AG04450 (cell line): ENCODE measurements at regions not wholly inside any gene's neighbourhood (a gene's known extent, or its start where the extent isn't known, plus 50 kb on each side); places are given as distances from the start of the nearest gene placed in this dataset.
"Not testable (repeated sequence)": the region's sequence is repeated elsewhere in the genome, so short reads cannot be mapped to it uniquely, and the experiment has no call there.

Experiments used
- CTCF ChIA-PET: fragments of 300-600, 350-600 bp; formaldehyde crosslinking; extraction: SDS; loops from one replicate; lab custom pipeline; 2022; ENCODE audit warnings: antibody characterized with exemption, inconsistent platforms; lab: Charles Lee
- POLR2A ChIA-PET: fragments of 350-600 bp; formaldehyde crosslinking; extraction: SDS; loops from one replicate; lab custom pipeline; 2021; ENCODE audit warnings: antibody characterized with exemption, inconsistent platforms; lab: Yijun Ruan, JAX
- DNase-seq: peaks from one replicate; pipeline ENCODE4 v3.0.0-alpha.2; 2011; ENCODE audit warnings: low read depth, low spot score
- H3K27ac ChIP-seq: one replicate; pipeline ENCODE4 v1.5.1; 2012; ENCODE audit warnings: low read depth, low read length, control low read depth
- H3K27me3 ChIP-seq: one replicate; pipeline ENCODE4 v1.6.0; 2012; ENCODE audit warnings: low read length; ENCODE audit not compliant: control insufficient read depth, insufficient read depth
- H3K4me3 ChIP-seq: 2 replicates; pipeline ENCODE4 v1.5.1; 2011; ENCODE audit warnings: mild to moderate bottlenecking, low read depth, low read length, control low read depth
- H3K9me3 ChIP-seq: 2 replicates; pipeline ENCODE4 v1.5.1; 2012; ENCODE audit warnings: low read length; ENCODE audit not compliant: control insufficient read depth, insufficient read depth
- TF ChIP-seq, protein P1 (sequence below): IDR thresholded peaks from 2 replicates; pipeline ENCODE4 v1.5.1; 2011; ENCODE audit warnings: low read depth, low read length, control low read depth, inconsistent platforms

DNA sequence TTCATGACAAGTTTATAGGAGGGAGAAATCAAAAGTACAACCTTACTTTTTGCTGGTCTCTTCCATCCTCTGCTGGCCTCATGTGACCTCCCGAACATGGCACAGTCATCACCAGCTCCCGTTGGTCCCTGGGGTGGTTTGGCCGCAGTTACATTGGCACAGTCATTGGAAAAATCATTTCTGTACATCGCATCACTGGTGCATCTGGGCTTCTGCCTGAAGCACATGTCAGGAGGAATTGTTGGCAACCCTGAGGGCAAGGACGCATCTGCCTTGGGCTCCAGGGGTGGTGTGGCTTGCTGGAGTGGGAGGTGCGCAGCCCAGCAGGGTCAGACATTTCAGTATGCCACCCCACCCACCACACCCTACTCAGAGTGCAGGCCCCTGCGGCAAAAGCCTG is 162.9 kb upstream of the SLC24A3 start:
- DNase-seq = no peak
- TF ChIP-seq, protein P1, sequence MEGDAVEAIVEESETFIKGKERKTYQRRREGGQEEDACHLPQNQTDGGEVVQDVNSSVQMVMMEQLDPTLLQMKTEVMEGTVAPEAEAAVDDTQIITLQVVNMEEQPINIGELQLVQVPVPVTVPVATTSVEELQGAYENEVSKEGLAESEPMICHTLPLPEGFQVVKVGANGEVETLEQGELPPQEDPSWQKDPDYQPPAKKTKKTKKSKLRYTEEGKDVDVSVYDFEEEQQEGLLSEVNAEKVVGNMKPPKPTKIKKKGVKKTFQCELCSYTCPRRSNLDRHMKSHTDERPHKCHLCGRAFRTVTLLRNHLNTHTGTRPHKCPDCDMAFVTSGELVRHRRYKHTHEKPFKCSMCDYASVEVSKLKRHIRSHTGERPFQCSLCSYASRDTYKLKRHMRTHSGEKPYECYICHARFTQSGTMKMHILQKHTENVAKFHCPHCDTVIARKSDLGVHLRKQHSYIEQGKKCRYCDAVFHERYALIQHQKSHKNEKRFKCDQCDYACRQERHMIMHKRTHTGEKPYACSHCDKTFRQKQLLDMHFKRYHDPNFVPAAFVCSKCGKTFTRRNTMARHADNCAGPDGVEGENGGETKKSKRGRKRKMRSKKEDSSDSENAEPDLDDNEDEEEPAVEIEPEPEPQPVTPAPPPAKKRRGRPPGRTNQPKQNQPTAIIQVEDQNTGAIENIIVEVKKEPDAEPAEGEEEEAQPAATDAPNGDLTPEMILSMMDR = no peak
- H3K4me3 ChIP-seq = no peak overlapping the region
- H3K9me3 ChIP-seq = peaks cover 39% of the 10 kb centered on the region
- no peaks in the 10 kb centered on the region for H3K27me3 ChIP-seq
- H3K27ac ChIP-seq = no peak overlapping the region
- ChIA-PET POLR2A (no interaction called here), CTCF (no interaction called here)

GRCh38 chr20:19056909-19057308 is 155.5 kb upstream of the SLC24A3 start:
- CTCF ChIA-PET = interaction anchor here (0.7 kb wide), 1 partner anchor 424 kb away, joined by 3 read pairs; no protein-coding TSS in a partner anchor
- Histone ChIP-seq H3K9me3 (peaks cover 28% of the 10 kb centered on the region; the same call in 1 of the 2 replicates), H3K27me3 (no peaks in the 10 kb centered on the region), H3K4me3 (no peak overlapping the region), H3K27ac (no peak overlapping the region)
- no peak for DNase-seq
- POLR2A ChIA-PET = no interaction called here
- TF ChIP-seq, protein P1 = no peak

DNA sequence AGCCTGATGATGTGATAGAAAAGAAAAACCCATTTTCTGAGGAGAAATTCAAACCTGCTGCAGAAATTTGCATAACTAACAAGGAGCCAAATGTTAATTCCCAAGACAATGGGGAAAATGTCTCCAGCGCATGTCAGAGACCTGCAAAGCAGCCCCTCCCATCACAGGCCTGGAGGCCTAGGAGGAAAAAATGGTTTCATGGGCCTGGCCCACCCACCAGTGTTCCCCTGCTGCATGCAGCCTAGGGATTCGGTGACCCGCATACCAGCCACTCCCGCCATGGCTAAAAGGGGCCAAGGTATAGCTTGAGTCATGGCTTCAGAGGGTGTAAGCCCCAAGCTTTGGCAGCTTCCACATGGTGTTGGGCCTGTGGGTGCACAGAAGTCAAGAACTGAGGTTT is 147.7 kb upstream of the SLC24A3 start:
- H3K9me3 ChIP-seq, POLR2A ChIA-PET, DNase-seq, H3K27me3 ChIP-seq, H3K4me3 ChIP-seq, CTCF ChIA-PET, H3K27ac ChIP-seq: not testable (repeated sequence)

GRCh38 chr20:19067986-19068385 is 144.5 kb upstream of the SLC24A3 start:
- no peaks in the 10 kb centered on the region for H3K27me3 ChIP-seq
- H3K27ac ChIP-seq = no peak overlapping the region
- TF ChIP-seq, protein P1 = no peak
- no peak for DNase-seq
- peaks cover 17% of the 10 kb centered on the region for H3K9me3 ChIP-seq
- H3K4me3 ChIP-seq = no peak overlapping the region
- CTCF ChIA-PET = interaction anchor here (0.6 kb wide), 1 partner anchor 515 kb away, joined by 4 read pairs; no protein-coding TSS in a partner anchor
- POLR2A ChIA-PET = no interaction called here

DNA sequence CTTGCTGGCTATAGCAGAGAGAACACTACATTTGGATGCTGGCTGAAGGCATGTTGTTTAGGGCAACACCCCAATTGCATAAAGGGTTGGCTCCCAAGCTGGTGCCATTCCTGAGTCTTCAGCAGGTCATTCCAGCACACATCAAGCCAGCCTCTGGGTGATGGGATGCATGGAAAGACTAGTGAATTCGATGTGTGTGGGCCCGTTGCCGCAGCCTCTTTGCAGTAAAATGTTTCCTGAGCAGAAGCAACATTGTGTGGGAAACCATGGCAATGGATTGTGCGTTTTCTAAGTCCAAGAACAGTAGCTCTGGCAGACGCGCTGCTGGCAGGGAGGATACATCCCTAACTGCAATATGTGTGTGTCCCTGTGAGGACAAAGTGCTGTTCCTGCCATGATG is 142.4 kb upstream of the SLC24A3 start:
- ChIA-PET CTCF (no interaction called here), POLR2A (no interaction called here)
- Histone ChIP-seq H3K9me3 (peaks cover 20% of the 10 kb centered on the region), H3K27me3 (no peaks in the 10 kb centered on the region), H3K27ac (no peak overlapping the region), H3K4me3 (no peak overlapping the region)
- no peak for DNase-seq
- TF ChIP-seq, protein P1 = no peak
